Stimulated activated CD4-positive, alpha-beta T cell treated with anti-CD3 and anti-CD28 coated beads, Interleukin-1b, Interleukin-23, amount 100 ng/mL, for 1 hour (primary cell): ENCODE measurements at regions not wholly inside any gene's neighbourhood (a gene's known extent, or its start where the extent isn't known, plus 50 kb on each side); places are given as distances from the start of the nearest gene placed in this dataset.

Source experiments
- DNase-seq, 2 donors: peaks; one replicate each; pipeline ENCODE4 v3.0.0-alpha.2; 2020; ENCODE audit warnings: low read depth in 2 of 2

DNA sequence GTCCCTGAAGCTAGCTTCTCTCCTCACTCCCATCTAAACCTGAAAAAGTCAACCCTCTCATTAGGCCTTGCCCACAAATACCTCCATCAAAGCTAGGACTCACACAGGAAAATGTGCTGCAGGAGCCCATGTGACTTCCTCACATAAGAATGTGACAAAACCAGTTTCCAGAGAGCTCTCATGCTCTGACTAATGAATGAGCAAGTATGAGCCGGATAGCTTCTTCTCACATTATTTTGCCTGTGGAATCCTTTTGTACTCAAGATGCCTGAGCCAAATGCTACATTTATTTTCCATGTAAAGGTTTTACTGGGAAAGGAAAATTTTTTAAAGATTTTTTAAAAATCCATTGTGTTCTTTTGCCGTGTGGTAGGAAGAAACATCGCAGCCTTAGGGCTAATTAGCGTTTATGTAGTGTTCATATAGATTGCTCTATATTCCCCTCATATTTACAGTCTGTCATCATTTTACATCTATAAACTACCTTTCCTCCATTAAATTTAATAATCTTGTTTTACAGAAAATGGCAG is 68.6 kb upstream of the CCN6 start:
- DNase-seq: no peak

DNA sequence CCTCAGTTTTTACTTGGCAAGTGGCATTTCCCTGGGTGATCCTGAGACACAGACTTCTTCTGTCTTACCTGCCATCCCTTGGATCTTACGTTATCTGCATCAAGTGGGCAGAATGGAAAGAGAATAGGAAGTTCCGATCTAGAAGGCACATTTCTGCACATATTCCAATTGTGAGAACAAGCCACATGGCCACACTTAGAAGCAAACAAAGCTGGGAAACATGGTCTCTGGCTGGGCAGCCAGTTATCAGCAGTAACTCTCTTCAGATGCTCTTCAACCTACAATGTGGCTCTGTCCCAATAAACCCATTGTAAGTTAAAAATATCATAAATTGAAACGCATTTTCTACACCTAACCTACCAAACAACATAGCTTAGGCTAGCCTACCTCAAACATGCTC is 67.3 kb upstream of the CCN6 start:
- no peak for DNase-seq

GRCh38 chr6:111987295-111987694 is 66.6 kb upstream of the CCN6 start:
- no peak for DNase-seq

DNA sequence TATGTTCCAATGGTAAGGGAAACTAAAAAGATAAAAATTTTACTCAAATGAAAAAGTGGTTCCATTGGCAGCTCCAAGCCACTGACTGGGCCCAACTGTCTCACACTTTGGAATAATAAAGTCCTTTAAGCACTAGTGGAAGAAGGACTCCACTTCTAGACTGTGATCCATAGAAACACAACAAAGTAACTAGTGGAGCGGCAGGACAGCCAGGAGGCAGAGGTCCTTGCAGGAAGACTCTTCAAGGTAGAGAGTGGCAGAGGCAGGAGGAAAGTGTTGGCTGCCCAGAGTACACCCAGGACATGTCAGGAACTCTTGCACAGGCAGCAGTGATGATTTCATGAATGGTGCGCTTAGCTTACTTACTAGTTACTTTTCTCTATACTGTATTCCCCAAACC is 65.0 kb upstream of the CCN6 start:
- DNase-seq: no peak

- DNase-seq: no peak
Measured at GRCh38 chr6:111989743-111990142, 64.2 kb upstream of the CCN6 start.

DNA sequence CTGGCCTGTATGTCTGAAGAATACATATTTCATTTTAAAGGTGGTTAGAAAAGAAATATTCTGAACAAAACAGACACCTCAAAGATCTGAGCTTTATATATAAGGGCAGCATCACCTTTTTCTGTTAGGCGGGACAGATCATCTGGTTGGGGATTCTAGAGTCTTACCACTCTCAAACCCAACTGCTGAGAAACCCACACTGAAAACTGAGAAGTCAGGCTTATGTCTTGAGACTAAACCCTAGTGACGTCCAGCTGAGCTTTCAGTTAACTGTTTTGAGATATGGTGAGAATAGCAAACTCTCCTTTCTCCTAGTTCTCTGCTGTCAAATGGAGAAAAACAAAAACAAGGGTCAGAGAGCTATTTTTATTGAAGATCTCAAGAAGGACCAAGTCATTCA is 63.7 kb upstream of the CCN6 start:
- DNase-seq: no peak

- no peak for DNase-seq
Measured at GRCh38 chr6:111992851-111993250, 61.1 kb upstream of the CCN6 start.

GRCh38 chr6:111993342-111993741 is 60.6 kb upstream of the CCN6 start:
- DNase-seq: no peak

DNA sequence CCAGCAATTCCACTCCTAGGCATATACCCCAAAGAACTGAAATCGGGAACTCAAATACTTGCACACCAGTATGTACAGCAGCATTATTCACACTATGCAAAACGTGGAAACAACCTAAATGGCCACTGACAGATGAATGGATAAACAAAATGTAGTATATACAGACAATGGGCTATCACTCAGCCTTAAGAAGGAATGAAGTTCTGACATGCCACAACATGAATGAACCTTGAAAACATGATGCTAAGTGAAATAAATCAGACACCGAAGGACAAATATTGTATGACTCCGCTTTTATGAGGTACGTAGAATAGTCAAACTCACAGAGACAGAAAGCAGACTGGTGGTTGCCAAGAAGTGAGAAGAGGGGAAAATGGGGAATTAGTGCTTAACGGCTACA is 59.1 kb upstream of the CCN6 start:
- DNase-seq: no peak

DNA sequence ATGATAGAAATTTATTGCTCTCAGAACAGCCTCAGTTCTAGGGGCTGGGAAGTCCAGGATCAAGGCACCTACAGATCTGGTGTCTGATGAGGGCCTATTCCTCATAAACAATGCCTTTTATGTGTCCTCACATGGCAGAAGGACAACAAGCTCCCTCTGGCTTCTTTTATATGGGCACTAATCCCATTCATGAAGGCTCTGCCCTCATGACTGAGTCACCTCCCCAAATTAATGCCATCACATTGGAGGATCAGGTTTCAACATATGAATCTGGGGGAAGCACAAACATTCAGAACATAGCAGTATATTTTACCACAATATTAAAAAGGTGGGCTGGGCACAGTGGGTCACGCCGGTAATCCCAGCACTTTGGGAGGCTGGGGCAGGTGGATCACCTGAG is 58.5 kb upstream of the CCN6 start:
- no peak for DNase-seq

DNA sequence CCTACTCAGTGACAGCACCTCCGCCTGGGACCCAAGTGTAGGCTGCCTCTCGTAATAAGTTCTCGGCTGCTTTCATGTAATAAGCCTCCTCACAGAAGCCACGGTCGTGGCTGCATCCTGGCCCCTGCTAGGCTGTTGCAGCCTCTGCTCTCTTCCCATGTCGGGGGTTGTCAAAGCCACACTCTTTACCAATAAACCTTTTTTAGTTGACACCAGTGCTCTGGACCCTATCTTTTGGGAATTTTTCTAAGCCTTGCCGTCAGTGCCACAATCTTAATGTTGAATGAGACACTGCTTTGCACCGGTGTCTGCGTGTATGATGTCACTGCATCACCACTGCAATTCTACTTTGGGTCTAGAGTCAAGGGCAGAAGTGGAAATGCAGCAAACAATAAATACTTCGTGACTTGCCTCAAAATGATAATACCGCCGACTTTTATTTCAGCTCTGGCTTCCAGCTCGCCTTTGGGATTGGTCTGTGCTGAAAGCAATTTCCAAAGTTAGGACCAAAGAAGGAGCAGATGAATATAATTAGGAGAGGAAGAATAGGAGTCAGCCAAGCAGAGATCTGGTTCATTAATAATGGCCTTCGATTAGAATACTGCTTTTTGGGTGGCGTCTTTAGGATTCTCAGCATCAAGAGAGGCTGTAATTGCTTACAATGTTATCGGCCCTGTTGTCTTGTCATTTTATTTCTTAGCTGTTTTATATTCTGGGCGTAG is 57.6 kb upstream of the CCN6 start:
- DNase-seq: no peak

- DNase-seq: peak; percentile 47 to 60
Measured at GRCh38 chr6:111997078-111997852, 56.6 kb upstream of the CCN6 start.

DNA sequence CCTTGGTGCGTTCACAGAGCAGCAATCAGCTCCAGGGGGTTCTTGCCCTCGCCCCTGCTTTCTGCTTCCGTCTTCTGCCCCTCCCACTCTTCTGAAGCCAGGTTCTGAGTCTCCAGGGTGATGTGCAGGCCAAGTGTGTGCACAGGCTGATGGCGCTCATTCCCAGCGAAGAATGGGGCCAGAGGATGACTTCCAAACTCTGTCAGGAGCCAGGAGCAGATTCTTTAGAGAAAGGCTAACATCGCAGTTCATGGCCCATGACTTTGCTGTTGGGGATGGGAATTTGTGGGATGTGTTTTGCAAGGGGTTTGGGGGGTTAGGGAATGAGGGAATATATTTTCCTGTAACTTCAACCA is 56.1 kb upstream of the CCN6 start:
- DNase-seq: no peak

DNA sequence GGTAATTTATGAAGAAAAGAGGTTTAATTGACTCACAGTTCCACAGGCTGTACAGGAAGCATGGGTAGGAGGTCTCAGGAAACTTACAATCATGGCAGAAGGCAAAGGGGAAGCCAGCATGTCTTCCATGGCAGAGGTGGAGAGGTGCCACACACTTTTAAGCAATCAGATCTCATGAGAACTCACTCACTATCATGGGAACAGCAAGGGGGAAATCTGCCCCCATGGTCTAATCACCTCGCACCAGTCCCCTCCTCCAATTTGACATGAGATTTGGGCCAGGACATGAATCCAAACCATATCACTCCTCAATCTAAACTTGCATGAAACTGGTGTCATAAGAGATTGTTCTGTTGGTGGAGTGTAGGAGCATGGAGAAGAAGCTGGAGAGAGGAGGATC is 51.6 kb upstream of the CCN6 start:
- DNase-seq: no peak
